Suppressor macrophage treated with lipopolysaccharide for 4 hours (primary cell): ENCODE measurements at regions not wholly inside any gene's neighbourhood (a gene's known extent, or its start where the extent isn't known, plus 50 kb on each side); places are given as distances from the start of the nearest gene placed in this dataset.

Experiments used
- DNase-seq: peaks from one replicate; pipeline ENCODE4 v3.0.0-alpha.2; 2020

DNA sequence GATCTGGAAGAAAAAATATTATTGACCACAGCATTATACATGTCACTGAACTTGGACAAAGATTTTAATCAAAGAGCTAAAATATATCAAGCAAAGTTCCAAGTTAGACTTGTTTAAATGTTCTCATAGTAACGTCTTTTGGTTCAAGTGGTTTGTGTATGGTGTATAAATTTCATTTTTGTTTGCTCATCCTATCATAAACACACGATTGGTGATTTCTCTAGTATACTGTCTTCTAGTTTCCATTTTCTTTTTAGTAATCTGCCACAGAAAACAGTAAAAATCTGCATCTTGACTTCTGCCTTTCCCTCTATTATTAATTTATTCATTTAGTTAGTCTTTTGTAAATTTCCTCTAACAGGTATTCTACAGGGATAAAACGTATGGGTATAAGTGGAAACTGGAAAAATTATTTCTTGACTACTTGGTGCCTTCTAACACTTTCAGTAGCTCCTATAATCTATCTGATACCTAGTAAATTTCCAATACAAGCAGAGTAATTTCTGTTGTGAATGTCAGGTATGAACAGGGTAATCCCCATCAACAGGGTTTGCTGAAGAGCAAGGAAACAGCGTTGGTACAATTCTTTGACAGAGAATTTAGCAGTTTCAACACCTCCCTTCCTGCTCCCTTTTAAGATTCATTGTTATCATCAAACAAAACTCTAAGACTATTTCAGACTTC lies 268.0 kb downstream of the PTPRC start:
- DNase-seq, result no peak

DNA sequence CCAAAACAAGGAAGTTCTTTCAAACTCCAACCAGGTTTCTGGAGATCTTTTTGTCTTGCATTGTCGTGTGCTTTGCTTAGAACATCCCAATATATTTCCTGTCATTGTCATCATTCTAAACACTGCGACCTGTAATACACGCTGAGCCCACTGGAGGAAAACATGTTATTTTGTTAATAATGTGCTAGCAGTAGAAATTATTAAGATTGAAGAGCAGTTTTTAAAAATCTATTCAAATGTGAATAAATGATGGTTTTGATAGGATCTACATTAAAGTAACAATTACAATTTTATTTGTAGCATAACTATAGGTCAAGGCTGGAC lies 268.5 kb downstream of the PTPRC start:
- no peak for DNase-seq

GRCh38 chr1:198908995-198909394 lies 270.2 kb downstream of the PTPRC start:
- DNase-seq, result no peak

DNA sequence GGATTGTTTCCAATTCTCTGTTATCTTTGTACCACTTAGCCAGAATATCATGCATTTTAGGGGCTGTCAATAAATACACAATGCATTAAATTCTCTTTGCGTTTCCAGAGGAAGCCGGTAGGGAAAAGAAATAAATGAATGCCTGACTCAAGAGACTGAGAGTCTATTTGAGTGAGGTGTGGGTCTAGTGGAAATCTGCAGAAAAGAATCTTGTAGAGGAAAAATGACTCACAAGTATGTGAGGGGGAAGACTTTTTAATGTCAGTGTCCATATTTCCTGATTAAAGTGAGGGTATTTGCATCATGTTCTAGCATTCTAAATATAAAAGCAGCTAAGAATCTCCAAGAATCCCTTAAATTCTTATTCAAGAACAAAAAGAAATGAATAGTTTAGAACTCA lies 271.1 kb downstream of the PTPRC start:
- DNase-seq, result no peak

DNA sequence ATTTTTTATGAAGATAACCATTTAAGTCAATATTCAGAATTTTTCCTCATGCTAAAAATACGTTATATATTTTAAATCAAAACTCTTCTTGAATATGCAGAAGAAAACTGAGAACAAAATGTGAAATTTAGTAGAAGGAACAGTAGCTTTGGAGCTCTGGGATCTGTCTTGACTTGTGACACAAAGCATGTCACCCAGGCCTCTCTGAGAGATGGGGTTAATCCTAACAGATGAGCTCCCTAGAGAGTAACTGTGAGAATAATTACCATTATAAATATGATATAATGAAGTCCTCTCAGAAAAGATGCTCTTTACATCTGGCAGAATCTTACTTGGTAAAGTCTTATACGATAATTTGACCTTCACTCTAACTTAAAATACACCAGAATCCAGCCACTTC lies 272.0 kb downstream of the PTPRC start:
- no peak for DNase-seq

GRCh38 chr1:198912046-198912445 lies 273.2 kb downstream of the PTPRC start:
- no peak for DNase-seq

GRCh38 chr1:198913667-198914066 lies 274.8 kb downstream of the PTPRC start:
- DNase-seq, result no peak

- DNase-seq, result no peak
These were observed 276.7 kb downstream of the PTPRC start for GRCh38 chr1:198915327-198916231.

- DNase-seq, result no peak
These were observed 278.4 kb downstream of the PTPRC start for GRCh38 chr1:198917226-198917625.

- DNase-seq, result peak; percentile 88
These were observed 280.1 kb downstream of the PTPRC start for GRCh38 chr1:198918920-198919319.

DNA sequence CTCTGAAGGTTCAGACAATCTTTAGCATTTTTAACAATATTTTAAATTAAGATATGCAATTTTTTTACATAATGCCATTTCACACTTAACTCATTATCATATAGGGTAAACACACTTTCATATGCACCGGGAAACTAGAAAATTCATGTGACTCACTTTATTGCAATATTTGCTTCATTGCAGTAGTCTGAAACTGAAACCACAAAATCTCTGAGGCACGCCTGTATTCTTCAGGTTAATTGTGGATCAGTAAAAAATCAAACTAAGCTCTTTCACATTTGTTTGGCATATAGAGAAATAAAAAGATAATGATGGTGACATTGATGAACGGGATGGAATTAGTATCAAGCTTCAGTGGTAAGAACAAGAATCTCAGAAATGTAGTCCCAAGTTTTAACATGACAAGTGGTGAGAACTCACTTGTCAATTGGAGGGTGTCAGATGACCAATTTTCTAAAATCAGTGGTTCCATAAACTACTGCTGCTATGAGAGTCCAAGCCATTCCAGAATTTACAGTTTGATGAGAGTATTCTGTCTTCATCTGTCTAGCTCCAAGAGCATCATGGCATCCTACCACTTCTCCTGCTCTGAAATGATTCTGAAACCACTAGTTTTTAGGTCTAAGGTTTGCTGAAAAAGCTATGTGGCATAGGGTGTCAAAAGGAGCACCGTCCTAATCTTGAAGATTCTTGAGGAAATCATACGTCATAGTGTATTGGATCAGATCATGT lies 281.0 kb downstream of the PTPRC start:
- DNase-seq, result peak; percentile 86

DNA sequence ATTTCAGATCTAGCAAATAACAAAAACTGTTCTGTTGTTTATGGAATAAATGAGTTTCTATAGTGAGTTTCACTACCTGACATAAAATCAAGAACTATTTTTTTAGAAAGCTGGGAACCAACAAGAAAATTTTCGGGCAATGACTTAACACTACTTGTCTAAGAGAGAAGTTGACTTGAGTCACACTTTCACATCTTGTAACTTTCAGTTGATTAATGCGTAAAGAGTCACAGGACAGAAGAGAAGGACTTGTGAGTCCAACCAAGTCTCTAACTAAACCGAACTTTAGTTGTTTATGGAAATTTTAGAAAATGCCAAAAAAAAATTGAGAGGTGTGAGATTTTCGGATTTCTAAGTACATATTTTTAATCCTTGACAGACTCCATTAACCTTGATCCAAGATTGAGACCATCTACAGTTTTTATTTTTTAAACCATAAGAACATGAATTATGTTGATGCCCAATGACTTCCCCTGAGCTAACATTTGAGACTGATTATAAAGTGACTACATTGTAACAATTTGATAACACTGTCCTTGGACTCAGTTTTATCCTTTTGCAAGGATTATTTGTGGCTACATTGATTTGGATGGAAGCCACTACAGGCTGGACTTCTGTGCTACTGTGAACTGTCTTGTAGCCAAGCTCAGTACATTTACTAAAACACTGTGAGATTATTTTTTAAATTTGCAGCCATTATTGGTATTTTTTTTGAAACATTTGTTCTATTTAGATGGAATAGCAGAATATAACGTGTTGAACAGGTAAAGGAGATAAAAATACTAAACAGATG lies 284.0 kb downstream of the PTPRC start:
- peak; percentile 96 for DNase-seq

DNA sequence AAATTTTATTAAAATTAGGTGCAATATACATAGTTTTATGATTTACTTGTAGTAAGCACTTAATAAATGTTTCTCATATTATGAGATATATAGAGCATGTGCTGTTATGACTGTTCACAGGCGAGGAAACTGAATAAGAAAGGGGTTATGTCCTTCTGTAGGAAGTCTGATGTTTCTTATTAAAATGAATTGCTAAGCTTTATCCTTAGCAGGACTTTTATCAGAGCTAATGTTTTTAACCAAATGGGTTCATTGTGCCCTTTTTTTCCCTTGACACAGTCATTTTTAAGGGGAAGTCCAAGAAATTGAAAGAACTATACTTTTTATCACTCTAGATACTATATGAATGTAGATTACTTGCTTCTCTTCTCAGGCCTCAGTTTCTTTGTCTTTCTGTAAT lies 285.2 kb downstream of the PTPRC start:
- DNase-seq, result peak; percentile 65

DNA sequence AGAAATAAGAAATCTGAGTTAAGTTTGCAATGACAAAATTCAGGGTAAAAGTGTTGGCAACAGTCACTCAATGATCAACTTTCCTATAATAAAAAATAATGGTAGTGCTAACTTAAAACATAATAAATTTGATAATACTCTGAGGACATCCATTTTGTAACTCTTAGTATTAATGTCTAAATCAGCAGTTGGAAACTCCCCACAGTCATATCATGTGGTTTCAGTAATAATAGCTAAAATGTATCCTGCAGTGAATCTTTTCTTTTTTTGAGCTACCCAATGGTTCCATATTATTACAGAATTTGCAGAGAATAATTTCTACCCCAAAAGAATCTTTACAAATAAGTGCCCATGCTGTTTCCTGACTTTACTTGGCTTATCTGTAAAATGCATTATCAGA lies 286.7 kb downstream of the PTPRC start:
- DNase-seq, result peak; percentile 65

- no peak for DNase-seq
These were observed 288.3 kb downstream of the PTPRC start for GRCh38 chr1:198927129-198927528.

DNA sequence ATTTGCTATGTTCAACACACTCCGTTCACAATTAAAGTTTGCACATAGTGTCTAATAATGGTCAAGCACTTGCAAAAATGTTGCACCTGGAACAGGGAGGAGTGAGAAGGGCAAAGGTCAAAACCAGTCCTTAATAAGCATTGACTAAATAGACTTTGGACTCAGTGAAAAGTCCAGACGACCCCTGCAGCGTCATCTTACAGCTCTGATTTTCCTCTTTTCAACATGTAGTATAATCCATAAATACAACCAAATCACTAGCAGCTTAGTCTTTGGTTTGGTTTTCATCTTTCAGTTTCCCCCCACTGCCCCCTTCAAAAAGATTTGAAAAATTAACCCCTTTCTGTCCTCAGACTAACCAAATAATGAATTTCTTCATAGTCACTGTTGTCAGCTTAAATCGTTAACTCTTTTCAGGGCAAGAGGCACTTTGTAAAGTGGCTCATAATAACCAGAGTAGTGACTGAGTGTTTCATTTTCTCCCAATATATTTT lies 290.3 kb downstream of the PTPRC start:
- no peak for DNase-seq

DNA sequence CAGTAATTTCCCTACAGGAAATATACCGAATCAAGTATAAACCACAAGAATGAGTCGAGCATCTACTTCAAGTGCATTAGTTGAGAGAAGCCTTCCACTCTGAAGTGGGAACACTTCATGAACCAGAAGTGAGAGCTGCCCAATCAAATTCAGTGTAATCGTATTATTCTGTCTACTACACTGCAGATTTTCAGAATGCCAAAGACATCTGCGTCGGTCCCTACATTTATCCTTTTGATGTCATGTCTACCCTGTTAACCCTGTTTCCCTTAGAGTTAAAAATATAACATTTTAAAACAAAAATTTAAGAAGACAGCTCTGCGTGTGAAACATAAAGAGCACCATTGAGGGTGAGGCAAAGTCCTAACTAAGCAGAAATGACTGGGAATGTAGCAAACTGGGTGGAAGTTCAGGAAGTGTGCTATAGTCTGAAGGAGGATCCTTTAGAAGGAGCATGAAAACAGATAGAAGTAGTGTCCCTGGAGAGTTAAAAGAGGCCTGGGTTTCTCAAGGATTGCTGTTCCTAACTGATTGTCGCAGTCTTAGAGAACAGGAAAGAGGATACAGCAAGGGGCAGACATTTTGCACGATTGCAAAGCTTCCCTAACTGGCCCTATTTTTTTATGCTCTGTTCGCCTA lies 291.2 kb downstream of the PTPRC start:
- DNase-seq, result peak; percentile 79

GRCh38 chr1:198932351-198932991 lies 293.6 kb downstream of the PTPRC start:
- DNase-seq, result peak; percentile 41

- no peak for DNase-seq
These were observed 294.8 kb downstream of the PTPRC start for GRCh38 chr1:198933515-198934222.

DNA sequence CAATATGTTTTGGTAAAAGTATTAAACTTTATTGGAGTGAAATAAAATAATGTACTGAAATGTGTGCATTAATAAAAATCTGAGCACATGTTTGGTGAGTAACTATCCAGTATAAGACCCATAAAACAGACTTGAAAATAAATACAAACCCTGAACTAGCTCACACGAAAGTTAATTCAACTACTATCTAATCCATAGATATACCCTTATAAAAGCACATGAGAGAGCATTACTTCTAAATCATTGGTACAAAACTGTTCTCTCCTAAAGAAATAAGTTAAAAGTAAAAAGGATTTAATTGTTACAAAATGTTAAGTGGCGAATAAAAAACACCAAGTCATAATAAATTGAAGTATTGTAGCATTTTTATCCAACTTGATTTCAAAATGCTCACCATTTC lies 295.6 kb downstream of the PTPRC start:
- no peak for DNase-seq

GRCh38 chr1:198934901-198935305 lies 296.1 kb downstream of the PTPRC start:
- DNase-seq, result peak; percentile 47
